ENCODE measurements at regions not wholly inside any gene's neighbourhood (a gene's known extent, or its start where the extent isn't known, plus 50 kb on each side); places are given as distances from the start of the nearest gene placed in this dataset.

DNA sequence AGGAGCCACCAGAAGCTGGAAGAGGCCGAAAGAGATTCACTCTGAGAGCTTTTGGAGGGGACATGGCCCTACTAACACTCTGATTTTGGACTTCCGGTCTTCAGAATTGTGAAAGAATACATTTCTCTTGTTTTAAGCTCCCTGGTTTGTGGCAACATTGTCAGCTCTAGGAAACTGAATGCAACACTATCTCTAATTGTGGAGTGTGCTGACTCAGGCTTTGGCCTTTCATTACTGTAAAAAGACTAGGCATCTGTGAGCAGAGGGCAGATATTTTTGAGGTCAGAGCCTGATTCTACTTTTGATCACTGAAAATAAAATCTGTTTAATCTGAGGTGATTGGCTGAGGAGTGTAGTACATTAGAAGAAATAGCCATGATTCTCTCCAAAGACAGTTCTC lies 185.4 kb upstream of the FAM98A start:
- TF ChIP-seq, protein P1, sequence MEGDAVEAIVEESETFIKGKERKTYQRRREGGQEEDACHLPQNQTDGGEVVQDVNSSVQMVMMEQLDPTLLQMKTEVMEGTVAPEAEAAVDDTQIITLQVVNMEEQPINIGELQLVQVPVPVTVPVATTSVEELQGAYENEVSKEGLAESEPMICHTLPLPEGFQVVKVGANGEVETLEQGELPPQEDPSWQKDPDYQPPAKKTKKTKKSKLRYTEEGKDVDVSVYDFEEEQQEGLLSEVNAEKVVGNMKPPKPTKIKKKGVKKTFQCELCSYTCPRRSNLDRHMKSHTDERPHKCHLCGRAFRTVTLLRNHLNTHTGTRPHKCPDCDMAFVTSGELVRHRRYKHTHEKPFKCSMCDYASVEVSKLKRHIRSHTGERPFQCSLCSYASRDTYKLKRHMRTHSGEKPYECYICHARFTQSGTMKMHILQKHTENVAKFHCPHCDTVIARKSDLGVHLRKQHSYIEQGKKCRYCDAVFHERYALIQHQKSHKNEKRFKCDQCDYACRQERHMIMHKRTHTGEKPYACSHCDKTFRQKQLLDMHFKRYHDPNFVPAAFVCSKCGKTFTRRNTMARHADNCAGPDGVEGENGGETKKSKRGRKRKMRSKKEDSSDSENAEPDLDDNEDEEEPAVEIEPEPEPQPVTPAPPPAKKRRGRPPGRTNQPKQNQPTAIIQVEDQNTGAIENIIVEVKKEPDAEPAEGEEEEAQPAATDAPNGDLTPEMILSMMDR (IDR thresholded peaks at IDR 0.05; ENCODE audit: low read depth, low read length) = no peak
- no peak for TF ChIP-seq EZH2phosphoT487 (IDR thresholded peaks at IDR 0.05; ENCODE audit: low read depth)

All from OCI-LY3 (cell line).